Upper lobe of left lung (tissue), 4 donors: ENCODE measurements at regions not wholly inside any gene's neighbourhood (a gene's known extent, or its start where the extent isn't known, plus 50 kb on each side); places are given as distances from the start of the nearest gene placed in this dataset.

Source experiments
- POLR2A ChIP-seq, 4 donors: fragments of 450-650 bp; IDR thresholded peaks; one replicate each; pipeline ENCODE4 v1.5.1; 2016 to 2017; ENCODE audit warnings: antibody characterized with exemption in 4 of 4, mild to moderate bottlenecking in 2 of 4
- POLR2AphosphoS5 ChIP-seq, 2 donors: sonication (generic); formaldehyde crosslinking; IDR thresholded peaks; one replicate each; pipeline ENCODE4 v1.5.1; 2017; ENCODE audit warnings: antibody characterized with exemption in 2 of 2
- TF ChIP-seq, protein P1 (sequence below), 6 experiments: fragments of 450-650 bp in 4 of 6; fragments of 200-600 bp in 2 of 6; sonication (generic) in 2 of 6; IDR thresholded peaks; one replicate each; pipeline ENCODE4 v1.5.1; 2016 to 2019; ENCODE audit warnings: antibody characterized with exemption in 6 of 6

DNA sequence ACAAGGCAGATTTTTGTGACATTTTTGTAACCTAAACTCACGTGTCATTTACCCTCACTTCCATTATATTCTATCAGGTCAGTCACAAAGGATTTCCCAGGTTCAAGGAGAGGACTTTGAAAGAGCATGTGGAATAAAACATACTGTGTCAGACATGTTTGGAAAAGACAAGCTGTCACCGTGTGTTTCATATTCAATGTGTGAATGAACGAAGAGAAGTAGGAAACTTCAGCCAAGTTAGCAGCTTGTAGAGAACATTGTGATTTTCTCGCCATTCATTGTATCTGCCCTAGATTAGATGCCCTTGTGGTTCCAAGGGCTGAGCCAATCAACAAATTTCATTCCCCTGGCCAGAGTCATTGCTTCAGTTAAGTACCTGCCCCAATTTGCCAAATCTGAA, 2288.9 kb upstream of the PCDH20 start:
- TF ChIP-seq, protein P1, sequence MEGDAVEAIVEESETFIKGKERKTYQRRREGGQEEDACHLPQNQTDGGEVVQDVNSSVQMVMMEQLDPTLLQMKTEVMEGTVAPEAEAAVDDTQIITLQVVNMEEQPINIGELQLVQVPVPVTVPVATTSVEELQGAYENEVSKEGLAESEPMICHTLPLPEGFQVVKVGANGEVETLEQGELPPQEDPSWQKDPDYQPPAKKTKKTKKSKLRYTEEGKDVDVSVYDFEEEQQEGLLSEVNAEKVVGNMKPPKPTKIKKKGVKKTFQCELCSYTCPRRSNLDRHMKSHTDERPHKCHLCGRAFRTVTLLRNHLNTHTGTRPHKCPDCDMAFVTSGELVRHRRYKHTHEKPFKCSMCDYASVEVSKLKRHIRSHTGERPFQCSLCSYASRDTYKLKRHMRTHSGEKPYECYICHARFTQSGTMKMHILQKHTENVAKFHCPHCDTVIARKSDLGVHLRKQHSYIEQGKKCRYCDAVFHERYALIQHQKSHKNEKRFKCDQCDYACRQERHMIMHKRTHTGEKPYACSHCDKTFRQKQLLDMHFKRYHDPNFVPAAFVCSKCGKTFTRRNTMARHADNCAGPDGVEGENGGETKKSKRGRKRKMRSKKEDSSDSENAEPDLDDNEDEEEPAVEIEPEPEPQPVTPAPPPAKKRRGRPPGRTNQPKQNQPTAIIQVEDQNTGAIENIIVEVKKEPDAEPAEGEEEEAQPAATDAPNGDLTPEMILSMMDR (IDR thresholded peaks at IDR 0.05) = no peak
- TF ChIP-seq POLR2A (IDR thresholded peaks at IDR 0.05) (no peak), POLR2AphosphoS5 (IDR thresholded peaks at IDR 0.05) (no peak)
